NCI-H1436 treated with DMSO at 0.1 percent for 48 hours (cell line): ENCODE measurements at regions not wholly inside any gene's neighbourhood (a gene's known extent, or its start where the extent isn't known, plus 50 kb on each side); places are given as distances from the start of the nearest gene placed in this dataset.
A peak's percentile ranks its signal among the peaks of the same experiment; 100 is the strongest.

Experiments used
- DNase-seq: peaks from one replicate; lab custom pipeline; 2025; lab: John Stamatoyannopoulos, UW

- DNase-seq: no peak
Observed at GRCh38 chr2:65842104-65842503, 409.7 kb upstream of the SPRED2 start.

GRCh38 chr2:65835975-65836549 lies 403.7 kb upstream of the SPRED2 start:
- no peak for DNase-seq

GRCh38 chr2:65834771-65835475 lies 402.5 kb upstream of the SPRED2 start:
- no peak for DNase-seq

- no peak for DNase-seq
Observed at GRCh38 chr2:65834062-65834461, 401.7 kb upstream of the SPRED2 start.

GRCh38 chr2:65831509-65831908 lies 399.1 kb upstream of the SPRED2 start:
- no peak for DNase-seq

GRCh38 chr2:65826567-65826966 lies 394.2 kb upstream of the SPRED2 start:
- no peak for DNase-seq

- no peak for DNase-seq
Observed at GRCh38 chr2:65823511-65823910, 391.1 kb upstream of the SPRED2 start.

GRCh38 chr2:65820454-65820853 lies 388.1 kb upstream of the SPRED2 start:
- DNase-seq: no peak

GRCh38 chr2:65819963-65820362 lies 387.6 kb upstream of the SPRED2 start:
- DNase-seq: no peak

GRCh38 chr2:65818873-65819451 lies 386.6 kb upstream of the SPRED2 start:
- DNase-seq: no peak

GRCh38 chr2:65813631-65814173 lies 381.3 kb upstream of the SPRED2 start:
- no peak for DNase-seq

GRCh38 chr2:65812887-65813286 lies 380.5 kb upstream of the SPRED2 start:
- DNase-seq: no peak

- DNase-seq: no peak
Observed at GRCh38 chr2:65807942-65808341, 375.5 kb upstream of the SPRED2 start.

GRCh38 chr2:65804777-65805176 lies 372.4 kb upstream of the SPRED2 start:
- no peak for DNase-seq

GRCh38 chr2:65802298-65802942 lies 370.0 kb upstream of the SPRED2 start:
- DNase-seq: no peak

GRCh38 chr2:65800998-65801397 lies 368.6 kb upstream of the SPRED2 start:
- no peak for DNase-seq

- DNase-seq: no peak
Observed at GRCh38 chr2:65799141-65799854, 366.9 kb upstream of the SPRED2 start.

GRCh38 chr2:65798641-65799040 lies 366.2 kb upstream of the SPRED2 start:
- no peak for DNase-seq

- DNase-seq: no peak
Observed at GRCh38 chr2:65794994-65795393, 362.6 kb upstream of the SPRED2 start.

- DNase-seq: peak; percentile 33
Observed at GRCh38 chr2:65791404-65791975, 359.1 kb upstream of the SPRED2 start.

GRCh38 chr2:65790676-65790935 lies 358.2 kb upstream of the SPRED2 start:
- DNase-seq: no peak
